SK-N-SH (cell line): ENCODE measurements at regions not wholly inside any gene's neighbourhood (a gene's known extent, or its start where the extent isn't known, plus 50 kb on each side); places are given as distances from the start of the nearest gene placed in this dataset.

Experiments
- CTCF ChIA-PET: fragments of 300-600, 350-600 bp; formaldehyde crosslinking; extraction: SDS; loops from one replicate; lab custom pipeline; 2021; lab: Yijun Ruan, JAX
- POLR2A ChIA-PET: fragments of 350-600 bp; sonication (Branson Sonifier 250); formaldehyde crosslinking; extraction: SDS; loops from one replicate; lab custom pipeline; 2020; ENCODE audit warnings: antibody characterized with exemption, inconsistent platforms; lab: Yijun Ruan, JAX
- DNase-seq: peaks from one replicate; pipeline ENCODE4 v3.0.0; 2012
- H2AFZ ChIP-seq: fragments of 200-600 bp; sonication (generic); 2 replicates; pipeline ENCODE4 v1.8.1; 2016; ENCODE audit warnings: antibody characterized with exemption, mild to moderate bottlenecking, low read depth
- H3F3A ChIP-seq: fragments of 200-600 bp; sonication (generic); replicated peaks from 2 replicates; pipeline ENCODE3; 2016; ENCODE audit warnings: antibody characterized with exemption, mild to moderate bottlenecking; ENCODE audit not compliant: insufficient read depth
- H3K27ac ChIP-seq, 2 experiments: fragments of 200-500 bp in 1 of 2; fragments of 200-600 bp in 1 of 2; sonication (Bioruptor generic) in 1 of 2; sonication (generic), shearing (Covaris generic) in 1 of 2; 2 replicates each; pipeline versions ENCODE4 v1.5.1 to v1.6.1; 2014 to 2016; ENCODE audit warnings: low read depth in 2 of 2, inconsistent platforms in 1 of 2, low read length in 1 of 2, mild to moderate bottlenecking in 1 of 2, mixed read lengths in 1 of 2
- H3K27me3 ChIP-seq: fragments of 200-600 bp; sonication (generic), shearing (Covaris generic); 2 replicates; pipeline ENCODE4 v1.6.1; 2016; ENCODE audit warnings: mixed run types; ENCODE audit not compliant: insufficient read depth
- H3K36me3 ChIP-seq, 2 experiments: fragments of 200-500 bp in 1 of 2; fragments of 200-600 bp in 1 of 2; sonication (Bioruptor generic) in 1 of 2; sonication (generic) in 1 of 2; replicated peaks in 1 of 2; 2 replicates each; pipeline versions ENCODE3 to v1.5.1; 2014 to 2016; ENCODE audit warnings: low read length in 1 of 2, mild to moderate bottlenecking in 1 of 2; ENCODE audit not compliant: insufficient read depth in 2 of 2, control insufficient read depth in 1 of 2
- H3K4me1 ChIP-seq, 2 experiments: fragments of 200-500 bp in 1 of 2; fragments of 200-600 bp in 1 of 2; sonication (Bioruptor generic) in 1 of 2; sonication (generic), shearing (Covaris generic) in 1 of 2; 2 replicates each; pipeline versions ENCODE4 v1.5.1 to v1.6.1; 2014 to 2016; ENCODE audit warnings: low read depth in 1 of 2, low read length in 1 of 2, mixed run types in 1 of 2; ENCODE audit not compliant: insufficient read depth in 2 of 2, control insufficient read depth in 1 of 2
- H3K4me2 ChIP-seq: fragments of 200-600 bp; sonication (generic), shearing (Covaris generic); 2 replicates; pipeline ENCODE4 v1.6.1; 2017; ENCODE audit warnings: mixed run types
- H3K4me3 ChIP-seq, 2 experiments: fragments of 200-500 bp in 1 of 2; fragments of 200-600 bp in 1 of 2; sonication (Bioruptor generic) in 1 of 2; sonication (generic), shearing (Covaris generic) in 1 of 2; 2 replicates each; pipeline versions ENCODE4 v1.5.1 to v1.8.1; 2014 to 2016; ENCODE audit warnings: low read depth in 2 of 2, inconsistent platforms in 1 of 2, low read length in 1 of 2, mild to moderate bottlenecking in 1 of 2, mixed read lengths in 1 of 2, moderate library complexity in 1 of 2
- H3K79me2 ChIP-seq: fragments of 200-600 bp; sonication (generic); 2 replicates; pipeline ENCODE4 v1.8.1; 2017; ENCODE audit warnings: mild to moderate bottlenecking; ENCODE audit not compliant: insufficient read depth
- H3K9ac ChIP-seq: fragments of 200-600 bp; sonication (generic); 2 replicates; pipeline ENCODE4 v1.6.1; 2017; ENCODE audit warnings: mixed run types
- H3K9me2 ChIP-seq: fragments of 200-600 bp; sonication (generic); 2 replicates; pipeline ENCODE4 v1.6.1; 2017; ENCODE audit warnings: mixed run types
- H3K9me3 ChIP-seq: fragments of 200-600 bp; sonication (generic); 2 replicates; pipeline ENCODE4 v1.6.1; 2017; ENCODE audit warnings: mixed run types, mild to moderate bottlenecking, moderate library complexity
- H4K20me1 ChIP-seq: fragments of 200-600 bp; sonication (generic); 2 replicates; pipeline ENCODE4 v1.6.1; 2017; ENCODE audit warnings: mild to moderate bottlenecking, mixed run types; ENCODE audit not compliant: insufficient read depth
- FOSL2 ChIP-seq: IDR thresholded peaks from 2 replicates; pipeline ENCODE4 v1.4.0; 2012; ENCODE audit warnings: low read depth, mild to moderate bottlenecking, moderate library complexity, borderline replicate concordance
- GATA2 ChIP-seq: sonication (generic); formaldehyde crosslinking; IDR thresholded peaks from 2 replicates; pipeline ENCODE4 v1.5.0; 2020; ENCODE audit warnings: mild to moderate bottlenecking, missing genetic modification reagents
- IRF3 ChIP-seq: fragments of 150-350 bp; IDR thresholded peaks from 2 replicates; pipeline ENCODE4 v1.6.1; 2016; ENCODE audit warnings: mild to moderate bottlenecking, low read depth, low read length
- JUND ChIP-seq: IDR thresholded peaks from 2 replicates; pipeline ENCODE4 v1.4.0; 2012
- MEF2A ChIP-seq: IDR thresholded peaks from 2 replicates; pipeline ENCODE4 v1.4.0; 2012; ENCODE audit warnings: low read depth, borderline replicate concordance
- MXI1 ChIP-seq: IDR thresholded peaks from 2 replicates; pipeline ENCODE4 v1.6.1; 2012; ENCODE audit warnings: mild to moderate bottlenecking, low read depth, low read length, improper control_type of control experiment
- NRF1 ChIP-seq: IDR thresholded peaks from 2 replicates; pipeline ENCODE4 v1.6.1; 2012; ENCODE audit warnings: low read depth, mild to moderate bottlenecking, low read length
- PBX3 ChIP-seq: IDR thresholded peaks from 2 replicates; pipeline ENCODE4; 2012
- RAD21 ChIP-seq: IDR thresholded peaks from 2 replicates; pipeline ENCODE4 v1.6.1; 2012; ENCODE audit warnings: mild to moderate bottlenecking, low read length
- REST ChIP-seq: IDR thresholded peaks from 2 replicates; pipeline ENCODE4 v1.6.1; 2012; ENCODE audit warnings: mild to moderate bottlenecking, low read depth, low read length, moderate library complexity
- RFX5 ChIP-seq: IDR thresholded peaks from 2 replicates; pipeline ENCODE4 v1.6.1; 2012; ENCODE audit warnings: mild to moderate bottlenecking, improper control_type of control experiment, low read length
- RXRA ChIP-seq: IDR thresholded peaks from 2 replicates; pipeline ENCODE4 v1.4.0; 2012; ENCODE audit warnings: low read depth, mild to moderate bottlenecking, borderline replicate concordance
- SMC3 ChIP-seq: IDR thresholded peaks from 2 replicates; pipeline ENCODE4 v1.6.1; 2012; ENCODE audit warnings: low read depth, low read length, improper control_type of control experiment
- TAF1 ChIP-seq: IDR thresholded peaks from 2 replicates; pipeline ENCODE4 v1.6.1; 2012; ENCODE audit warnings: low read depth, mild to moderate bottlenecking, low read length, moderate library complexity, borderline replicate concordance
- TCF12 ChIP-seq: IDR thresholded peaks from 2 replicates; pipeline ENCODE4 v1.4.0; 2012
- TEAD4 ChIP-seq: IDR thresholded peaks from 2 replicates; pipeline ENCODE4 v1.4.0; 2012; ENCODE audit warnings: mild to moderate bottlenecking, borderline replicate concordance; ENCODE audit not compliant: insufficient read depth
- USF2 ChIP-seq: fragments of 150-350 bp; IDR thresholded peaks from 2 replicates; pipeline ENCODE4 v1.6.1; 2017; ENCODE audit warnings: antibody characterized with exemption, low read length, low read depth, borderline replicate concordance
- WGBS: methylation state at CpG from one replicate; pipeline ENCODE4 v1.1.6; 2017; ENCODE audit warnings: low lambda C conversion rate; 5-methylcytosine and 5-hydroxymethylcytosine counted together

- TF ChIP-seq RFX5 (no peak), TCF12 (no peak), NRF1 (no peak)
- TF ChIP-seq, all 33 proteins: peak for 0
Observed at GRCh38 chr14:87877877-87878276, 115.1 kb downstream of the GALC start (continued).

GRCh38 chr14:87874676-87875075 lies 118.3 kb downstream of the GALC start:
- Histone ChIP-seq H3K4me3 (no peak overlapping the region), H3K79me2 (no peaks in the 10 kb centered on the region), H3K4me1 (no peaks in the 10 kb centered on the region), H3K27me3 (no peaks in the 10 kb centered on the region)
- POLR2A ChIA-PET: no interaction called here
- CTCF ChIA-PET: interaction anchor here (0.7 to 3.6 kb wide), 2 partner anchors 21 to 69 kb away, joined by 3 to 11 read pairs; no protein-coding TSS in a partner anchor
- TF ChIP-seq MXI1: no peak
- no peak for TF ChIP-seq GATA2 (CRISPR knock-in tag)
- TF ChIP-seq RXRA: no peak
- TF ChIP-seq SMC3: no peak
- no peak for TF ChIP-seq IRF3
- no peak for TF ChIP-seq TEAD4
- no peak for TF ChIP-seq TAF1
- no peak for TF ChIP-seq PBX3
- TF ChIP-seq FOSL2: no peak
- no peak for TF ChIP-seq USF2
- no peak for TF ChIP-seq MEF2A
- no peak for TF ChIP-seq TCF12
- TF ChIP-seq RAD21: no peak
- no peak for TF ChIP-seq JUND
- TF ChIP-seq REST: no peak
- TF ChIP-seq, all 33 proteins: peak for 0
- no peak overlapping the region for H3K4me2 ChIP-seq
- no peaks in the 10 kb centered on the region for H3F3A ChIP-seq
- no peak overlapping the region for H3K27ac ChIP-seq
- no peak overlapping the region for H3K9ac ChIP-seq
- no peaks in the 10 kb centered on the region for H4K20me1 ChIP-seq
- no peaks in the 10 kb centered on the region for H3K9me3 ChIP-seq
- no peak for DNase-seq
- H3K36me3 ChIP-seq: no peaks in the 10 kb centered on the region
- H2AFZ ChIP-seq: no peak overlapping the region
- H3K9me2 ChIP-seq: no peaks in the 10 kb centered on the region
- 4% methylated on average over 2 of the region's 2 CpGs for WGBS
